Small intestine (tissue), 7 donors: ENCODE measurements at regions not wholly inside any gene's neighbourhood (a gene's known extent, or its start where the extent isn't known, plus 50 kb on each side); places are given as distances from the start of the nearest gene placed in this dataset.
"Not testable (repeated sequence)": the region's sequence is repeated elsewhere in the genome, so short reads cannot be mapped to it uniquely, and the experiment has no call there.

Source experiments
- DNase-seq, 2 donors: peaks; one replicate each; pipeline versions ENCODE4 v3.0.0 to v3.0.0-alpha.2; 2013
- FAIRE-seq: peaks from 2 replicates; lab custom pipeline; 2012; peaks lifted over from hg19 to GRCh38; lab: Jason Lieb, UNC
- H3K27ac ChIP-seq, 3 donors: one replicate each; pipeline ENCODE4 v1.5.1; 2013; ENCODE audit warnings: low read length in 2 of 3, mild to moderate bottlenecking in 2 of 3, control low read depth in 1 of 3, inconsistent platforms in 1 of 3, low read depth in 1 of 3, moderate library complexity in 1 of 3
- H3K27me3 ChIP-seq, 3 donors: one replicate each; pipeline ENCODE4 v1.6.1; 2013; ENCODE audit warnings: low read length in 3 of 3, inconsistent platforms in 1 of 3; ENCODE audit not compliant: control insufficient read depth in 3 of 3, insufficient read depth in 3 of 3
- H3K36me3 ChIP-seq, 3 donors: one replicate each; pipeline ENCODE4 v1.6.1; 2013; ENCODE audit warnings: low read length in 3 of 3, inconsistent platforms in 1 of 3, low read depth in 1 of 3, mild to moderate bottlenecking in 1 of 3, moderate library complexity in 1 of 3; ENCODE audit not compliant: control insufficient read depth in 3 of 3, insufficient read depth in 2 of 3
- H3K4me1 ChIP-seq, 3 donors: one replicate each; pipeline ENCODE4 v1.6.1; 2013; ENCODE audit warnings: low read length in 2 of 3, inconsistent platforms in 1 of 3, low read depth in 1 of 3, mild to moderate bottlenecking in 1 of 3, moderate library complexity in 1 of 3; ENCODE audit not compliant: control insufficient read depth in 3 of 3, insufficient read depth in 2 of 3
- H3K4me3 ChIP-seq, 3 donors: one replicate each; pipeline ENCODE4 v1.5.1; 2013; ENCODE audit warnings: low read length in 3 of 3, control low read depth in 1 of 3, inconsistent platforms in 1 of 3, low read depth in 1 of 3, mild to moderate bottlenecking in 1 of 3, moderate library complexity in 1 of 3
- H3K9me3 ChIP-seq, 2 donors: one replicate each; pipeline ENCODE4 v1.6.1; 2013; ENCODE audit warnings: low read depth in 1 of 2, low read length in 1 of 2; ENCODE audit not compliant: control insufficient read depth in 2 of 2, insufficient read depth in 1 of 2
- WGBS, 3 donors: extraction: QIAGEN DNeasy Blood & Tissue Kit; methylation state at CpG; one replicate each; pipeline ENCODE4 v1.1.7; 2013; 5-methylcytosine and 5-hydroxymethylcytosine counted together
- donor health status: healthy with polysubstance abuse.
- donor health status: control.
- donor health status: control.
- donor health status: Bipolar disorder and iron deficiency.
- donor health status: healthy.

- Histone ChIP-seq H3K36me3 (peaks cover 0 to 3% (median 0%) of the 10 kb centered on the region in 3 donors), H3K27ac (no peak overlapping the region), H3K27me3 (no peaks in the 10 kb centered on the region), H3K9me3 (peaks cover 0 to 15% of the 10 kb centered on the region in 2 donors), H3K4me3 (no peak overlapping the region), H3K4me1 (no peaks in the 10 kb centered on the region)
- DNase-seq: peak in 1 of 2 donors; percentile 52
- FAIRE-seq: no peak
- WGBS, 3 donors: 49 to 76% (median 50%) methylated on average over 6 of the region's 6 CpGs
Observed at GRCh38 chr6:144675231-144675861, 390.2 kb downstream of the UTRN start.

GRCh38 chr6:144676310-144676709 is 391.2 kb downstream of the UTRN start:
- not testable (repeated sequence) for H3K4me1 ChIP-seq, H3K4me3 ChIP-seq, FAIRE-seq, H3K36me3 ChIP-seq, H3K27ac ChIP-seq, H3K27me3 ChIP-seq, DNase-seq
- 89 to 96% (median 91%) methylated on average over 3 of the region's 3 CpGs for WGBS, 3 donors
- H3K9me3 ChIP-seq: peaks cover 0 to 15% of the 10 kb centered on the region in 2 donors

- not testable (repeated sequence) for H3K4me3 ChIP-seq, H3K36me3 ChIP-seq, H3K27me3 ChIP-seq, FAIRE-seq, H3K27ac ChIP-seq, DNase-seq, H3K4me1 ChIP-seq
- 96 to 97% (median 97%) methylated on average over 4 of the region's 4 CpGs for WGBS, 3 donors
- peaks cover 0 to 15% of the 10 kb centered on the region in 2 donors for H3K9me3 ChIP-seq
Observed at GRCh38 chr6:144677263-144677662, 392.1 kb downstream of the UTRN start.

GRCh38 chr6:144678844-144679243 is 393.7 kb downstream of the UTRN start:
- H3K4me3 ChIP-seq: no peak overlapping the region
- no peak overlapping the region for H3K27ac ChIP-seq
- no peak for FAIRE-seq
- H3K27me3 ChIP-seq: no peaks in the 10 kb centered on the region
- H3K36me3 ChIP-seq: peaks cover 0 to 5% (median 4%) of the 10 kb centered on the region in 3 donors
- H3K9me3 ChIP-seq: peaks cover 0 to 15% of the 10 kb centered on the region in 2 donors
- 70 to 86% (median 80%) methylated on average over 1 of the region's 1 CpG for WGBS, 3 donors
- DNase-seq: no peak
- peaks cover 0 to 2% (median 0%) of the 10 kb centered on the region in 3 donors for H3K4me1 ChIP-seq

GRCh38 chr6:144681334-144681733 is 396.2 kb downstream of the UTRN start:
- FAIRE-seq: no peak
- H3K4me1 ChIP-seq: peaks cover 0 to 2% (median 0%) of the 10 kb centered on the region in 3 donors
- H3K27me3 ChIP-seq: no peaks in the 10 kb centered on the region
- H3K27ac ChIP-seq: no peak overlapping the region
- H3K4me3 ChIP-seq: no peak overlapping the region
- H3K9me3 ChIP-seq: peaks cover 0 to 3% of the 10 kb centered on the region in 2 donors
- 34 to 80% (median 47%) methylated on average over 3 of the region's 3 CpGs for WGBS, 3 donors
- no peak for DNase-seq
- peaks cover 0 to 4% (median 2%) of the 10 kb centered on the region in 3 donors for H3K36me3 ChIP-seq

GRCh38 chr6:144683216-144684070 is 398.3 kb downstream of the UTRN start:
- no peaks in the 10 kb centered on the region for H3K27me3 ChIP-seq
- no peak overlapping the region for H3K4me3 ChIP-seq
- H3K4me1 ChIP-seq: peaks cover 0 to 2% (median 0%) of the 10 kb centered on the region in 3 donors
- no peak for DNase-seq
- FAIRE-seq: no peak
- no peaks in the 10 kb centered on the region for H3K9me3 ChIP-seq
- H3K36me3 ChIP-seq: peaks cover 0 to 4% (median 2%) of the 10 kb centered on the region in 3 donors
- WGBS, 3 donors: 79 to 81% (median 80%) methylated on average over 6 of the region's 6 CpGs
- no peak overlapping the region for H3K27ac ChIP-seq

GRCh38 chr6:144688713-144689112 is 403.6 kb downstream of the UTRN start:
- DNase-seq: no peak
- no peak for FAIRE-seq
- Histone ChIP-seq H3K4me3 (no peak overlapping the region), H3K4me1 (no peaks in the 10 kb centered on the region), H3K27ac (no peak overlapping the region), H3K9me3 (no peaks in the 10 kb centered on the region), H3K36me3 (peaks cover 0 to 12% (median 0%) of the 10 kb centered on the region in 3 donors), H3K27me3 (no peaks in the 10 kb centered on the region)

GRCh38 chr6:144689503-144690040 is 404.4 kb downstream of the UTRN start:
- no peaks in the 10 kb centered on the region for H3K9me3 ChIP-seq
- H3K4me1 ChIP-seq: no peaks in the 10 kb centered on the region
- no peak overlapping the region for H3K4me3 ChIP-seq
- H3K36me3 ChIP-seq: peaks cover 0 to 12% (median 0%) of the 10 kb centered on the region in 3 donors
- 93 to 96% (median 95%) methylated on average over 3 of the region's 3 CpGs for WGBS, 3 donors
- FAIRE-seq: no peak
- no peaks in the 10 kb centered on the region for H3K27me3 ChIP-seq
- no peak overlapping the region for H3K27ac ChIP-seq
- DNase-seq: no peak
